ENCODE measurements at regions not wholly inside any gene's neighbourhood (a gene's known extent, or its start where the extent isn't known, plus 50 kb on each side); places are given as distances from the start of the nearest gene placed in this dataset.
"Not testable (repeated sequence)": the region's sequence is repeated elsewhere in the genome, so short reads cannot be mapped to it uniquely, and the experiment has no call there.

GRCh38 chr5:135745897-135746500, 88.5 kb upstream of the SLC25A48 start:
- no peak for TF ChIP-seq CTCF (conservative IDR thresholded peaks at IDR 0.05; ENCODE audit: control insufficient read depth, insufficient read depth, low read depth, low read length)
- no peak overlapping the region for H3K4me3 ChIP-seq (ENCODE audit: control insufficient read depth, low read depth, low read length)
- DNase-seq (ENCODE audit: low read depth): no peak

GRCh38 chr5:135743705-135744411, 90.6 kb upstream of the SLC25A48 start:
- DNase-seq (ENCODE audit: low read depth): no peak
- TF ChIP-seq CTCF (conservative IDR thresholded peaks at IDR 0.05; ENCODE audit: control insufficient read depth, insufficient read depth, low read depth, low read length): no peak

GRCh38 chr5:135743181-135743580, 91.3 kb upstream of the SLC25A48 start:
- DNase-seq (ENCODE audit: low read depth): no peak
- TF ChIP-seq CTCF (conservative IDR thresholded peaks at IDR 0.05; ENCODE audit: control insufficient read depth, insufficient read depth, low read depth, low read length): no peak
- H3K4me3 ChIP-seq (ENCODE audit: control insufficient read depth, low read depth, low read length): no peak overlapping the region

More at GRCh38 chr5:135743705-135744411, 90.6 kb upstream of the SLC25A48 start:
- H3K4me3 ChIP-seq (ENCODE audit: control insufficient read depth, low read depth, low read length): no peak overlapping the region

GRCh38 chr5:135742240-135742639, 92.2 kb upstream of the SLC25A48 start:
- not testable (repeated sequence) for DNase-seq (ENCODE audit: low read depth); H3K4me3 ChIP-seq (ENCODE audit: control insufficient read depth, low read depth, low read length)

GRCh38 chr5:135741040-135741439, 93.4 kb upstream of the SLC25A48 start:
- H3K4me3 ChIP-seq (ENCODE audit: control insufficient read depth, low read depth, low read length): no peak overlapping the region
- no peak for TF ChIP-seq CTCF (conservative IDR thresholded peaks at IDR 0.05; ENCODE audit: control insufficient read depth, insufficient read depth, low read depth, low read length)
- DNase-seq (ENCODE audit: low read depth): no peak

GRCh38 chr5:135740475-135740874, 94.0 kb upstream of the SLC25A48 start:
- no peak overlapping the region for H3K4me3 ChIP-seq (ENCODE audit: control insufficient read depth, low read depth, low read length)
- no peak for DNase-seq (ENCODE audit: low read depth)
- no peak for TF ChIP-seq CTCF (conservative IDR thresholded peaks at IDR 0.05; ENCODE audit: control insufficient read depth, insufficient read depth, low read depth, low read length)

- no peak overlapping the region for H3K4me3 ChIP-seq (ENCODE audit: control insufficient read depth, low read depth, low read length)
- no peak for TF ChIP-seq CTCF (conservative IDR thresholded peaks at IDR 0.05; ENCODE audit: control insufficient read depth, insufficient read depth, low read depth, low read length)
- peak; percentile 4 for DNase-seq (ENCODE audit: low read depth)
These were observed 95.0 kb upstream of the SLC25A48 start for GRCh38 chr5:135739383-135739981.
